Body of pancreas (tissue), 4 donors: ENCODE measurements at regions not wholly inside any gene's neighbourhood (a gene's known extent, or its start where the extent isn't known, plus 50 kb on each side); places are given as distances from the start of the nearest gene placed in this dataset.

ENCODE experiments used
- POLR2A ChIP-seq, 3 donors: fragments of 450-650 bp; IDR thresholded peaks; one replicate each; pipeline ENCODE4 v1.6.1; 2016; ENCODE audit warnings: antibody characterized with exemption in 3 of 3, mild to moderate bottlenecking in 2 of 3
- TF ChIP-seq, protein P1 (sequence below), 7 experiments: fragments of 450-650 bp in 4 of 7; fragments of 200-600 bp in 3 of 7; sonication (generic) in 3 of 7; IDR thresholded peaks; one replicate each; pipeline ENCODE4 v1.5.1; 2016 to 2019; ENCODE audit warnings: antibody characterized with exemption in 7 of 7

DNA sequence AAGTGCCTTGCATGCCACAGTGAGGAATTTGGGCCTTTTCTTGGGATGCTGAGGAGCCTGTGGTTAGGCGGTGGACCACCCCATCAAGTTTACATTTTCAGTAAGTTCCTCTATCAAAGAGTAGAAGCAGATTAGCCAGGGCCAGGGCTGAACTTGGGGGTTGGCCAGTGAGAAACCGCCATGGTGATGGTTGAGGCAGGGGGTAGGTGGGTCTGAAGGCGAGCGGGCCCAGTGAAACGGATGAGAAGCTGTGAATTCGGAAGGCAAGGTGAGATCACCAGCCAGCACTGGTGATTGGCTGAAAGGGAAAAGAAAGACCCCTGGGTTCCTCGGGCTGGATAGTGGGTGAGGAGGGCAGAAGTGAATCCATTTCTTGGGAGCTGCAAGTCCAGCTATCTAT, 311.4 kb downstream of the CBLN1 start:
- TF ChIP-seq, protein P1, sequence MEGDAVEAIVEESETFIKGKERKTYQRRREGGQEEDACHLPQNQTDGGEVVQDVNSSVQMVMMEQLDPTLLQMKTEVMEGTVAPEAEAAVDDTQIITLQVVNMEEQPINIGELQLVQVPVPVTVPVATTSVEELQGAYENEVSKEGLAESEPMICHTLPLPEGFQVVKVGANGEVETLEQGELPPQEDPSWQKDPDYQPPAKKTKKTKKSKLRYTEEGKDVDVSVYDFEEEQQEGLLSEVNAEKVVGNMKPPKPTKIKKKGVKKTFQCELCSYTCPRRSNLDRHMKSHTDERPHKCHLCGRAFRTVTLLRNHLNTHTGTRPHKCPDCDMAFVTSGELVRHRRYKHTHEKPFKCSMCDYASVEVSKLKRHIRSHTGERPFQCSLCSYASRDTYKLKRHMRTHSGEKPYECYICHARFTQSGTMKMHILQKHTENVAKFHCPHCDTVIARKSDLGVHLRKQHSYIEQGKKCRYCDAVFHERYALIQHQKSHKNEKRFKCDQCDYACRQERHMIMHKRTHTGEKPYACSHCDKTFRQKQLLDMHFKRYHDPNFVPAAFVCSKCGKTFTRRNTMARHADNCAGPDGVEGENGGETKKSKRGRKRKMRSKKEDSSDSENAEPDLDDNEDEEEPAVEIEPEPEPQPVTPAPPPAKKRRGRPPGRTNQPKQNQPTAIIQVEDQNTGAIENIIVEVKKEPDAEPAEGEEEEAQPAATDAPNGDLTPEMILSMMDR (IDR thresholded peaks at IDR 0.05), result no peak
- TF ChIP-seq POLR2A (IDR thresholded peaks at IDR 0.05), result no peak
